ENCODE measurements at regions not wholly inside any gene's neighbourhood (a gene's known extent, or its start where the extent isn't known, plus 50 kb on each side); places are given as distances from the start of the nearest gene placed in this dataset.

DNA sequence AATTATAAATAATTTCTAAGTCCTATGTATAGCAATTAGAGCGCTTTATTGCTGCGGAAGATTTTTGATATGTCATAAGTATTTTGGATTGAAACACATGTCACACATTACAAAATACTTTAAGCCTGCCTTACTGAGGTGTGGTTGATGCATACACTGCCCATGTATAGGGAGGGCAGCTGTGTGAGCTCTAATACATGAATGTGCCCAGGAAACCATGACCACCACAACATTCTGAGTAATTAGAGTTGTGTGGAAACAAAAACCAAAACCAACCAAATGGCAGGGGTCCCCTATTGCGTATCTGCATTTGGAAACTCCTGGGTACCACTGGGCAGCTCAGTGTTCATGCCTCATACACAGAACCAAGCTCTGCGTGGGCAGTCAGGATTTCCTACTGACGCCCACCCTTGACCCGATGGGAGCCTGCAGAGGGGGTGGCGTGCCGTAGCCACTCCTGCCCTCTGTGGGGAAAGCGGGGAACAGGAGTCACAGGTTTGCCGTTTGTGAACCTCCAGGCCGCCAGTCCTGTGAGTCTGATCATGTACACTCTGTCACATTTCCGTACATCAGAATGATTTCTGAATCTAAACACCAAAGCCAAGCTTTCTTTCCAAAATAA is 50.9 kb upstream of the PDE10A start:
- no peak for DNase-seq (ENCODE audit: low spot score)

Measured in iPS-NIHi11 (cell line).